Mammary epithelial cell (primary cell): ENCODE measurements at regions not wholly inside any gene's neighbourhood (a gene's known extent, or its start where the extent isn't known, plus 50 kb on each side); places are given as distances from the start of the nearest gene placed in this dataset.

Experiments
- CTCF ChIP-seq, 2 donors: IDR thresholded peaks in 1 of 2; conservative IDR thresholded peaks in 1 of 2; 2 replicates each; pipeline ENCODE4 v1.5.1; 2011 to 2012; ENCODE audit warnings: inconsistent platforms in 2 of 2, low read length in 2 of 2, mild to moderate bottlenecking in 2 of 2, control low read depth in 1 of 2, low read depth in 1 of 2; ENCODE audit not compliant: insufficient read depth in 1 of 2; ENCODE audit errors: extremely low read depth in 1 of 2
- EZH2 ChIP-seq: IDR thresholded peaks from 2 replicates; pipeline ENCODE4 v1.6.1; 2012; ENCODE audit warnings: low read length, inconsistent platforms, borderline replicate concordance

DNA sequence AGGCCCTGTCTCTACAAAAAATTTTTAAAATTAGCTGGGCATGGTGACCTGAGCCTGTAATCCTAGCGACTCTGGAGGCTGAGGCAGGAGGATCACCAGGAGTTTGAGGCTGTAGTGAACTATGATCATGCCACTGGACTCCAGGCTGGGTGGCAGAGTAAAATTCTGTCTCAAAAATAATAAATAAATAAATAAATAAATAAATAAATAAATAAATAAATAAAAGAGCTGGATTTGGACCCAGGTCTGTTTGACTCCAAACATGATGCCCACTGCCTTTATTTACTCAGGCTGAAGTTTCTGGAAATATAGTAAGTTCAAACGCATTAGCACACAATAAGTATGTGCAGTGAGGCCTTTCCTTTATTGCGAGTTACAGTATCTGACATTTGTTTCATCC lies 75.0 kb downstream of the THNSL2 start:
- no peak for TF ChIP-seq CTCF (conservative IDR thresholded peaks at IDR 0.05 in 1 of 2, IDR thresholded peaks at IDR 0.05 in 1 of 2; ENCODE audit: extremely low read depth in 1 of 2, insufficient read depth in 1 of 2, low read depth in 1 of 2, low read length in 2 of 2)
- TF ChIP-seq EZH2, result no peak
